ENCODE measurements at regions not wholly inside any gene's neighbourhood (a gene's known extent, or its start where the extent isn't known, plus 50 kb on each side); places are given as distances from the start of the nearest gene placed in this dataset.

DNA sequence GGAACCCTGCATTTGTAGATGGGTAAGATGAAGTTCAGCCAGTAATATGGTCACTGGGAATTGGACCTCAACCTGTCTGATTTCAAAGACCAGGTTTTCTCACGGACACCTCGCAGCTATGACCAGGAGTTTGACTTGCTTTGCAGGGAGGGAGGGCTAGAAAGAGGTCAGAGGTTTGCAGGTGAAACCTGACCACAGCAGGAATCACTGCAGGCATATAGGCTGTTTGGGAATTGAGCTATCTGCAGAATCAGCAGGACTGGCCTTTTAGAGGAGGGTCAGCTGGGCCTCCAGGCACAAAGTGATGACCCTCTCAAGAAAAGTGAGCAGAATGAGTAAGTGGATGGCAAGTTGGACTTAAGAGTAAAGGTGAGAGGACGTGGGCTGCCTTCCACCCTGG is 166.3 kb downstream of the ADRA2A start:
- TF ChIP-seq CTCF (IDR thresholded peaks at IDR 0.05) = no peak
- no peak for TF ChIP-seq POLR2A (IDR thresholded peaks at IDR 0.05)
